ENCODE measurements at regions not wholly inside any gene's neighbourhood (a gene's known extent, or its start where the extent isn't known, plus 50 kb on each side); places are given as distances from the start of the nearest gene placed in this dataset.

GRCh38 chr10:107481224-107481623, 316.7 kb upstream of the SORCS1 start:
- no peak for DNase-seq (ENCODE audit: low read depth in 4 of 4, low spot score in 2 of 4)

DNA sequence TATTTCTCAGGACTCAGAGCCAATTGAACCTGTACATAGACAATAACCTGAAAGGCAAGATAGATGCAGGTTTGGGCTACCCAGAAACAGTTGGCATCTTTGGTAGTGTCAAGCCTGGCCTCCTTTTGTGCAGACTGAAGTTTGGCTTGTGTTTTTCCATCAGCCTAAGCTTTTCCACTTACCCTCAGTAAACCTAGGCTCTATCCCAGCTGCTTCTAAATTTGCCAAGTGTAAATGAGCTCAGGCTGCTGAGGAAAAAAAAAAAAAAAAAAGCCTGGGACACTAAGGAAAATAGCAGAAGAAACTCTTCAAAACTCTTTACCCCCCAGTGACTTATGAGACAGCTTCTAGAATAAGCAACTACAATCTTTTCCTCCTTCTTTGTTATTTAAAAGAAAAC, 316.3 kb upstream of the SORCS1 start:
- no peak for DNase-seq (ENCODE audit: low read depth in 4 of 4, low spot score in 2 of 4)

DNA sequence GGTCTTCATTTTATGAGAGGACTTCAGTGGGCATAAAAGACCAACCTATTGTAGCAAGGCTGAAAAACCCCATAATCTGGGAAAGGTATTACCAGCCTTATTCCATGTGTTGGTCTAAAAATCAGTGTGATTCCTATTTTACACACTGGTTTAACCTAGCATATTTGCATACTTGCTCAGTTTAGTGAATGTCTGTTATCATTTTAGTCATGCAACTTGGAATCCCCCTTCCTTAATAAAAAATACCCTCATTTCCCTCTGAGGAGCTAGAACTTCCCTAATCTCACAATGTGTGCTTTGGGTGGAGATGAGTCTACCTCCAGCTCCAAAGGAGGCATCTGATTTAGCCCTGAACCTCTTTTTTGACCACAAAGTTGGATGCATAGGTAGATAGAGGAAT, 312.8 kb upstream of the SORCS1 start:
- DNase-seq (ENCODE audit: low read depth in 4 of 4, low spot score in 2 of 4), result no peak

GRCh38 chr10:107476408-107476807, 311.9 kb upstream of the SORCS1 start:
- DNase-seq (ENCODE audit: low read depth in 4 of 4, low spot score in 2 of 4), result no peak

GRCh38 chr10:107474650-107475049, 310.1 kb upstream of the SORCS1 start:
- DNase-seq (ENCODE audit: low read depth in 4 of 4, low spot score in 2 of 4), result no peak

DNA sequence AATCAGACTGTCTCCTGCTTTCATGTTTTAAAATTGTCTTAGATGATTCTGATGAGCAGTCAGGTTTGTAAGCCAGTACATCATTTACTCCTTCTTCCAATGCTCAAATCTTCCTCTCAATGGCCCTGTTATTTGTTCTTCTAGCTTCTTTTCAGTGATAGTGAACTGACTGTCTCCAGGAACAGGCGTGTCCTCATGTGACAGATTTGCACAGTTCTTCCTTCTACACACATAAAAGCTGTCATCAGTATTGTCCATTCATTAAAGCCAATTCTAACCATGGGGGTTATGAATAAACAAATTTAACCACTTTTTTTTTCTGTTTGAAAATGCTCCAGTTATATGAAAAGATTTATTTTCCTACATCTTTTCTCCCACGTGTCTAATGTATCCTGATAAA, 308.7 kb upstream of the SORCS1 start:
- no peak for DNase-seq (ENCODE audit: low read depth in 4 of 4, low spot score in 2 of 4)

- no peak for DNase-seq (ENCODE audit: low read depth in 4 of 4, low spot score in 2 of 4)
Measured at GRCh38 chr10:107471911-107472310, 307.4 kb upstream of the SORCS1 start.

- no peak for DNase-seq (ENCODE audit: low read depth in 4 of 4, low spot score in 2 of 4)
Measured at GRCh38 chr10:107453561-107453960, 289.1 kb upstream of the SORCS1 start.

GRCh38 chr10:107451047-107451446, 286.5 kb upstream of the SORCS1 start:
- DNase-seq (ENCODE audit: low read depth in 4 of 4, low spot score in 2 of 4), result no peak

GRCh38 chr10:107450056-107450455, 285.6 kb upstream of the SORCS1 start:
- DNase-seq (ENCODE audit: low read depth in 4 of 4, low spot score in 2 of 4), result no peak

DNA sequence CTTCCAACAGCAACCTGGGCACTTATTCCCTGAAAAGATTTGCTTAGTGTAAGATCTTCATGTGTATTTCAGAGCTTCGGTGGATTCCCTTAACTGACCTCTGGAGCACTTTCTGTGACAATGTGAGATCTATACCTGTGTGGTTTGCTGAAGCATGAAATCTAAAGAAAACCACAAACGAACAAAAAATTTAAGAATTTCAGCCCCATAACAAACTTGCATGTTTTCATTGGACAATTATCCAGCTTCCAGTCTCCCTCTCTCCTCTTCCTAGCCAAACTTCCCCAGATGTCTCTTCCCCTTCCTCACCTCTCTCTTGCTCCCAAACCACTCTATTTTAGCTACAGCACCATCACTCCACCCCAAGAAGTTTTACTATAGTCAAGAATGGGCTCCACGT, 279.9 kb upstream of the SORCS1 start:
- DNase-seq (ENCODE audit: low read depth in 4 of 4, low spot score in 2 of 4), result no peak

DNA sequence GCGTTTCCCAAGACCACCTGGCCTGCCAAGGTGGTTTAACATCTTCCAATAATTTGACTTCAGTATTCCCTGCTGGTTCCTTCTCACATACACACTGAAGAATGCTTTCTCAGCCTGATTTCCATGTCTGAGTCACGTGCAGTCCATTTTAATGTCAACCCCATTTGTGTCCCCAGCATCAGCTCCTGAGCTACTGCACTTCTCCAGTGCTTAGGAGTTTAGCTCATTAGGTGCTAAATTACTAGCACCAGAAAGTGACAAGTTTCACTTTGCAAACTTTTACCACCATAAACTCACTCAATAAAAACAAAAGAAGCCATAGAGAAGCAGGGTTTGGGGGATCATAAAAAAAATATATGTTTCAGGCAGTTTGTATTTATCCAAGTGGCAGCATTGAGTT, 279.3 kb upstream of the SORCS1 start:
- no peak for DNase-seq (ENCODE audit: low read depth in 4 of 4, low spot score in 2 of 4)

DNA sequence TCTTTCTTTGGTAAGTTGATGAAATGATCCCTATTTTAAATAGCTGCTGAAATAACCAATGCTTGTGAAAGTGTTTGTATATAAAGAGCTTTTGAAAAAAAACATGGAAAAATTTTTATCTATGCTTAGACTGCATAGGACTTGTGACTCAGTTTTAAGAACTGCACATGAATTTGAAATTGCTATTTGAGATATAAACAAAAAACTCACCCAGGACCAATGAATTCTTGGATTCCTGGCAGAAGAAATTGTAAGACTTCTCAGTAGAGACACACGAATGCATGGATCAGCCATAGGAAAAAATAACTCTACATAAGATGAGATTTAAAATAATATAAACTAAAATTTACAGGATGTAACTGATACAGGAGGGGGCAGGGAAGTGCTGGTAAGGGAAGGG, 278.8 kb upstream of the SORCS1 start:
- no peak for DNase-seq (ENCODE audit: low read depth in 4 of 4, low spot score in 2 of 4)

GRCh38 chr10:107442035-107442505, 277.6 kb upstream of the SORCS1 start:
- DNase-seq (ENCODE audit: low read depth in 4 of 4, low spot score in 2 of 4), result no peak

DNA sequence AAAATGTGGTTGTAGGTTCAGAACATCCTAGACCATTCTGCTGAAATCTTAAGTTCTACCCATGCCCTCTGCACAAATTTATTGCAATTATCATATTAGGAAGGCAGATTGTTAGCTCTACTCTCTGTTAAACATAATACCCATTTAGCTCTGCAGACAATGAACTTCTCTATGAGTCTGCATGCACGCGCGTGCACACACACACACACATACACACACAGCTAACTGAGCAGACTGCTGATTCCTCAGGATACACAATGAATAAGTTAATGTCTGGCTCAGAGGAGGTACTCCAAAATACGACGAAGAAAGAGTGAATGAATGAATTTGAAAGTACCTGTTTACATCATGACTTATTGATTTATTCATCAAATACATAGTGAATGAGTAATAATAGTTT, 276.2 kb upstream of the SORCS1 start:
- no peak for DNase-seq (ENCODE audit: low read depth in 4 of 4, low spot score in 2 of 4)

DNA sequence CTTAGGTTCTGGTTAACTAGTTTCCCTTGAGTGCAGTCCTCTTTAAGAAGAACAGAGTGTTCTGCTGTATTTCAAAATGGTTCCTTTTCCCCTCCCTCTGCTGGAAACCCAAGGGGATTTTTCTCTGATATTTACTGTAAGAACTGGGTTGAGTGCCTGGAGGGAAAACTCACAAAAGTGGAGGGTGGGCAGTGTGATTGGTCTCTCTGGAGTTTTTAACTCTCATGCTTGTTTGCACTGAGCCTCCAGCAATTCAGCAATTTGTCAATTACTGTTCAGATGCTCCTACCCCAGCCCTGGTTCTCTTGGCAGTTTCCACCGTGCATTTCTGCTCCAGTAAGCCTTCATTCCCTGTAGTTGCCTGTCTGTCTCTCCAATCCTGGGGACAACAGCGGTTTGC, 273.4 kb upstream of the SORCS1 start:
- DNase-seq (ENCODE audit: low read depth in 4 of 4, low spot score in 2 of 4), result no peak

DNA sequence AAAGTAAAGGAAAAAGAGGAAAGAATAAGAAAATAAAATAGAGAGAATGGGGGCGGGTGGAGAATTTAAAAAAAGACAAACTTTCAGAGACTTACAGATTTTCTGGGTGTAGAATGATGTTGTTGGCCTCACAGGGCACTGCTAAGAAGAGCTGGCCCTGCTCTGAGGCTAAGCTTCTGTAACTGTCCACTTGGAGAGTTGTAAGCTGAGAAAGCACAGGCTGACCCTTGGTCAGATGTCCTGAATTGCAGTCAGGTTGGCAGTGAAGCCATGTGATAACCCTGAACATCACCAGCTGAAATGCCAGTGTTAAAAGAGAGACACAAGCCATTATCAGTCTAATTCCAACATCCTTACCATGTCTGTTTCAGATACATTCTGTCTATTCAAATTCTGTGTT, 272.1 kb upstream of the SORCS1 start:
- DNase-seq (ENCODE audit: low read depth in 4 of 4, low spot score in 2 of 4), result no peak

DNA sequence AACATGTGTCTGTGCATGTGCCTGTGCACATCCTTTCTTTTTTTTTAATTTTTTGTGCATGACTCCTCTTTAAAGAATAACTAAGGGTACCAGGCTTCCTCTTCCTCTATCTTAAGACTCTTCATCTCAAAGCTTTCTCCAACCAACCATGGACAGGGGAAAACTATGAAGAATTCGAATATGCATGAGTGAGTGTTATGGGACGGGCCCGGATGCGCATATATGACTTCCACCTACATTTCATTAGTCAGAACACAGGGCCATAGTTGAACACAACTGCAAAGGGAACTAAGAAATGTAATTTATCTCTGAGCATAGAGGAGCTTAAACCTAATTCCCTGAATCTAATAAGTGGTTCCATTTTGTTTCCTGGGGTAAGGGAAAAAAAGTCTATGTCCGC, 270.3 kb upstream of the SORCS1 start:
- DNase-seq (ENCODE audit: low read depth in 4 of 4, low spot score in 2 of 4), result no peak

DNA sequence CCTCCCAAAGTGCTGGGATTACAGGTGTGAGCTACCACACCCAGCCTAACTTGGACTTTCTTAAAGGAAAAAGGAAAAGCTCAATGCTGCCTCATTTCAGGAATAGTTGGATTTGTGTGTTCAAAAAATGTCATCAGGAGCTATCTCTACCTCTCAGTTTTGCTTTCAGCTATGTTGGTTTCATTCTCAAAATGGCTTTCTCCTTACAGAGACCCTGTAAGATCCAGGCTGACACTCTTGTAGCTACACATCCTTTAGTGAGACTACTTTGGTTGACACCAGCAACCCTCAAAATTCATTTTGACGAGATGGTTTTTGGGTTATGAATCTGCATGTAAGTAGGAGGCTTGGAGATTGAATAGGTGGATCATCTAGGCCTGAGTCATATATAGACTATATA, 269.7 kb upstream of the SORCS1 start:
- no peak for DNase-seq (ENCODE audit: low read depth in 4 of 4, low spot score in 2 of 4)

GRCh38 chr10:107433605-107434004, 269.1 kb upstream of the SORCS1 start:
- no peak for DNase-seq (ENCODE audit: low read depth in 4 of 4, low spot score in 2 of 4)

GRCh38 chr10:107430446-107430845, 265.9 kb upstream of the SORCS1 start:
- no peak for DNase-seq (ENCODE audit: low read depth in 4 of 4, low spot score in 2 of 4)

DNA sequence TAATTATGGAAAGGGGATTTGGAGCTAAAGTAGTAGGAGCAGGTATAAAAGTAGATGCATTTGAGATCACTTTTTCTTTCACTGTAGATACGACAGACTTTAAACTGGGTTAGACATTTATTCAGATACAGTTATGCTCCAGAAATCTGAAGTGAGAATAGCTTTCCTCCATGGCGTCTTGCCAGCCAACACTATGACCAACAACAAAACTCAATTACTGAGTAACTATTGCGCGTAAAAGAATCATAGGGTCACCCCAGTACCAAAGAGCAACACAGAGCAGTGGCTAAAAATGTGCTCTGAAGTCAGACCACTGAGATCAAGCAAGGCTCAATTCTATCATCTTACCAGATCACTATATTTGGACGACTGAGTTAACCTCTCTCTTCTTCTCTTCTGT, 262.5 kb upstream of the SORCS1 start:
- no peak for DNase-seq (ENCODE audit: low read depth in 4 of 4, low spot score in 2 of 4)

- DNase-seq (ENCODE audit: low read depth in 4 of 4, low spot score in 2 of 4), result no peak
Measured at GRCh38 chr10:107425931-107426553, 261.5 kb upstream of the SORCS1 start.

Measured in left renal cortex interstitium (tissue), 4 donors.